ENCODE measurements at regions not wholly inside any gene's neighbourhood (a gene's known extent, or its start where the extent isn't known, plus 50 kb on each side); places are given as distances from the start of the nearest gene placed in this dataset.
"Not testable (repeated sequence)": the region's sequence is repeated elsewhere in the genome, so short reads cannot be mapped to it uniquely, and the experiment has no call there.

DNA sequence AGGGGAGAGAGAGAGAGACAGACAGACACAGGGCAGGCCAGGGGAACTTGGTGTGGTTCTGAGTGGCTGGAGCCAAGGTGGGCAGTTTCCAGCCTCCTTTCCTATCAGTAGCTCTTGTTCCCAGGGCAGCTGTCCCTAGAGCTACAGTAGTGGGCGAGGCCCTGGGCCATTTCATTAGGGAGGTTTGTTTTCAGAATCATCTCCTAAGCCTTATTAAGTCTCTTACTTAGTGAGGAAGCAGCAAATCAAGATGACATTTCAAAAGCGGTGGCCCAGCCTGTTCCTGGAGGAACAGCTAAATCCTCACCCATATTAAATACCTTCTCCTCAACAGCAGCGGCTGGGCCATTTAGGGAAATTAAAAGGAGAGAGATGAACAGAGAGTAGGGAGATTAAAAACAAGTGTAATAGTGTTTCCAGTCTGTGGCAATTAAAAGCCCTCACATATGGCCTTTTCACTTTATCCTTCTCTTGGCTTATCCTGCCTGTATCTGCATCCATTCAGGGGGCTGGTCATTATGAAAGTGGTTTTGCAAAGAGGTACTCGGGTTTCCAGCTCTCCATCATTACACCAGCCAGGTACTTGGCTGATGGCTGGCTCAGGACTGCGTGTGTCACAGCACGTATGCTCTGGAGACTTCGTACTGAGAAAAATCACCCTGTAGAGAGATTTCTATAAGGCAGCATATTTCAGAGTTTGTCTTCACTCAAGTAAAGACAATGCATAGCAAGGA is 91.9 kb upstream of the PRR23C start:
- no peak for DNase-seq

DNA sequence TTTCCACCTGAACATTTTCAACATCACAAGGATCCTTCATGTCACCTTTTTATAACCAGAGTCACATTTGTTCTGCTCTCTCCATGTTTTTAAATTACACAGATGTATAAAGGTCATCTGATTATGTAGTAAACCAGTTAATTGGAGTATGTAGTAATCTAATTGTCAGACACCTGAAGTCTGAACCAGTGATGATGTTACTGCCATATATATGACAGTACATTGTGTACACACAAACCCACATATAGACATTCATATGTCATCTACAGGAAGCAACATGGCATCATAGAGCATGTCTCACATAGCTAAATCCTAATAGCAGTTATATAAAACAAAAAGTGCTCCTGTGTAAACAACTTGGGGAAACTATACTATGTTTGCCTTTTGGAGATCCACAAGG is 95.9 kb upstream of the PRR23C start:
- no peak for DNase-seq

DNA sequence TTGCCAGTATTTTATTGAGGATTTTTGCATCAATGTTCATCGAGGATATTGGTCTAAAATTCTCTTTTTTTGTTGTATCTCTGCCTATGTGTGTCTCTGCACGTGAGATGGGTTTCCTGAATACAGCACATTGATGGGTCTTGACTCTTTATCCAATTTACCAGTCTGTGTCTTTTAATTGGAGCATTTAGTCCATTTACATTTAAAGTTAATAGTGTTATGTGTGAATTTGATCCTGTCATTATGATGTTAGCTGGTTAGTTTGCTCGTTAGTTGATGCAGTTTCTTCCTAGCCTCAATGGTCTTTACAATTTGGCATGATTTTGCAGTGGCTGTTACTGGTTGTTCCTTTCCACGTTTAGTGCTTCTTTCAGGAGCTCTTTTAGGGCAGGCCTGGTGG is 101.3 kb upstream of the PRR23C start:
- not testable (repeated sequence) for DNase-seq

GRCh38 chr3:139151530-139151929 is 106.8 kb upstream of the PRR23C start:
- DNase-seq, result no peak

DNA sequence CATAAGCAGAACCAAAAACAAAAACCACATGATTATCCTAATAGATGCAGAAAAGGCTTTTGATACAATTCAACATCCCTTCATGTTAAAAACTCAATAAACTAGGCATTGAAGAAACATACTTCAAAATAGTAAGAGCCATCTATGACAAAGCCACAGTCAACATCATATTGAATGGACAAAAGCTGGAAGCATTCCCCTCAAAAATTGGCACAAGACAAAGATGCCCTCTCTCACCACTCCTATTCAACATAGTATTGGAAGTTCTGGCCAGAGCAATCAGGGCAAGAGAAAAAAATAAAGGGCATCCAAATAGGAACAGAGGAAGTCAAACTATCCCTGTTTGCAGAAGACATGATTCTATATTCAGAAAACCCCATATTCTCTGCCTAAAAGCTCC is 108.7 kb upstream of the PRR23C start:
- DNase-seq, result not testable (repeated sequence)

DNA sequence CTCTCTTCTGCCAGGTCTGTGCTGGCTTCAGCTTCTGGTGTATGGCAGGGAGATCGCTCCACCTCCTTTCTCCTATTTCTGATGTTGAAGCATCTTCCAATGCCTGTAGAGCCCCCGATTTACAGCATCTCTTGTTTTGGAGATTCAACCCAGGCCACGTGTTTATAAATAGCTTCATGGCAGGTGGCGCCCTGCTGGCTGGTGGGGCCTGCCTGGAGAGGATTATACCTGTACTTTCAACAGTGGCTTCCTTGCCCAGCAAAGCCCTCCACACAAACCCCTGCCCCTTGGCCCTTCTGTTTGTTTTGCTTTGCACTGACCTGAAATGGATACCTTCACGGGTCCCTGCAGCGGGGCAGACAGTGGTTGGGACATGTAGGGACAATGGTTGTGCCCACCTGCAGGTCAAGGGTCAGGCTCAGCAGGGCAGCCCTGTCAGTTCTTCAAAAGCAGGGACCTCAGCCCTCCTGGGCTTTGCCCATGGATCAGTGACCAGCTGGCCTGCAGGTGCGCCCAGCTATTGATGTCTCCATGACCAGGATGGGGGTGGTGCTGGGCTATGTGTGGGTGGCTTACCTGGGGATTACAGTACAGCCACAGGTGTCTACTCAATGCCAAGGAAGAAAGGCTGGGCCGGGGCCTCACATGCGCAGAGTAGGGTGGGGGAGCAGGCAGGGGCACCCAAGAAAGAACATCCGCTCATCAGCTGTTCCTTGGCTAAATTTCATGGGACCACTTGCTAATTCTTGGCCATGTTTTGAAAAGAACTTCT is 112.7 kb upstream of the PRR23C start:
- DNase-seq, result no peak

DNA sequence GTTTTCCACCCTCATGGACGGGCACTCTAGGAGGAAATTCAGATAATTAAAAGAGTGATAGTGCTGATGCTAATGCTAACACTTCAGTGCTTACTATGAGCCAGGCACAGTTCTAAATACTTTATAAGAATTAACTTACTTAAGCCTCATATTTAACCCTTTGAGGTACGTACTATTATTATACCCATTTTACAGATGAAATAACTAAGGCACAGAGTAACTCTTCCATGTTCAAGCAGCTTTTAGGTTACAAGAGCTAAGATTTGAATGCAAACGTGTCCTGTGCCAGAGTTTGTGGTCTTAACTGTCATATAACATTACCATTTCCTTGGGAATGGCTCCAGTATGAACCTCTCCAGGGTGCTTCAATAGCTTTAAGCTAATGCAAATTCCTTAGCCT is 114.7 kb upstream of the PRR23C start:
- no peak for DNase-seq

- no peak for DNase-seq
Observed at GRCh38 chr3:139173372-139174108, 128.8 kb upstream of the PRR23C start.

DNA sequence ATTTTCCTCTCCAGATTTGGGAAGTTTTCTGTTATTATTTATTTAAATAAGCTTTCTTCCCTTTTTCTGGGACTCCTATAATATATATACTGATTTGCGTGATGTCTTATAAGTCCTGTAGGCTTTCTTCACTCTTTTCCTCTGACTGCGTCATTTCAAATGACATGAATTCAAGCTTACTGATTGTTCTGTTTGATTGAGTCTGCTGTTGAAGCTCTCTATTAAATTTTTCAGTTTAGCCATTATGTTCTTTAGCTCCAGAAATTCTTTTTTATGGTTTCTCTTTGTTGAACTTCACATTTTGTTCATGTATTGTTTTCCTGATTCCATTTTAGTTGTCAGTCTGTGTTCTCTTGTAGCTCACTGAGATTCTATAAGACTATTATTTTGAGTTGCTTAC is 135.8 kb upstream of the PRR23C start:
- DNase-seq, result no peak

DNA sequence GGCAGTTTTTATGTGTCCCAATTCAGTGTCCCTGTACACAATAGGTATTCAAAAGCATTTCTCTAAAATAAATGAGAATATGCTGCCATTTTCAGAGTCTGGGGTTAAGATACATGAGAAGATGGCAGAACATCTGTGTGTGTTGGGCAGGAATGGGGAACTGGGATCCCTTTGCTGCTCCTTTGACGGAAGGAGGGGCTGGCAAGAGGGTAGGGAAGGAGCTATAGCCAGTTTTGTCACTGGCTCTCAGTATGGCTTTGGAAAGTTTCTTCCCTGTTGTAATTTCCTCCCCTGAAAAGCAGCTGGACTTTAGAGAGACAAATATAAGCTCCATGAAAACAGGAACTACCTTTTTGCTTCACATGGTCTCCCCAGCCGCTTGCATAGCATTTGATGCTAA is 137.5 kb upstream of the PRR23C start:
- DNase-seq, result no peak

GRCh38 chr3:139182598-139182997 is 137.9 kb upstream of the PRR23C start:
- DNase-seq, result no peak

GRCh38 chr3:139185527-139185926 is 140.8 kb upstream of the PRR23C start:
- no peak for DNase-seq

- DNase-seq, result no peak
Observed at GRCh38 chr3:139187154-139187553, 142.5 kb upstream of the PRR23C start.

GRCh38 chr3:139187648-139188047 is 143.0 kb upstream of the PRR23C start:
- DNase-seq, result no peak

DNA sequence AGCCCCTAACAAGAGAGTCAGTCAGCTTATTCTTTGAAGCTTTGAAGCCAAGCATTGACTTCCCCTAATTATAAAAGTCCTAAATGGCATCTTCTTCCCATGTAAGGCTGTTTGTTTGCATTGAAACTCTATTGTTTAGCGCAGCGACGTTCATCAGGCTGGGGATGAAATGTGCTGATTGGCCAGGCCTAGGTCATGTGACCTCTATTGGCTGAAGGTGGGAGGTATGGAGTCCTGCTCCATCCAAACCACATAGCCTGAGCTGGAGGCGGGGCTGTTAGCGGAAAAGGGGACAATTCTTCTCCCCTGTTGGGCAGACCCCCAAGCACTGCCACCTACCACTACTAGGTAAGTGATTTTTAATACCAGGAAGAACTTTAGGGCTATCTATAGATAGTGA is 145.3 kb upstream of the PRR23C start:
- no peak for DNase-seq

- DNase-seq, result not testable (repeated sequence)
Observed at GRCh38 chr3:139194421-139194820, 149.4 kb upstream of the MRPS22 start.

- not testable (repeated sequence) for DNase-seq
Observed at GRCh38 chr3:139196146-139196545, 147.7 kb upstream of the MRPS22 start.

- DNase-seq, result no peak
Observed at GRCh38 chr3:139197251-139197650, 146.6 kb upstream of the MRPS22 start.

DNA sequence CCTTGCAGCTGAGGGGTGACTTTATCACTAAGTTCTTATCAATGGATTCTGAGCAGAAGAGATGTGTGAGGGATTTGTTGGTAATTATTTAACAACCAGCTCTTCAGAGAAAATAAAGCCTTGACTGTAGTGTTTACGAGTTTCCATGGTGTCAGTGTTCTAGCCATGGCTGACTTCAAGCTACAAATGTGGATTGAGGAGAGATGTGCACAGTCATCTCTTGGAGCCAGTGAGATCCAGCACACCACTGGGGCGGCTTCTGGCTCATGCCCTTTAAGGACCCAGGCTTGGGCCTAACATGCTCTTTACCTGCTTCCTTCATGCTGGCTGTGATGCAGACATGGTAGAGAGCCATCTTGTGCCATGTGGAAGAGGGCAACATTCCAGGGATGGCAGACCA is 145.6 kb upstream of the MRPS22 start:
- no peak for DNase-seq

DNA sequence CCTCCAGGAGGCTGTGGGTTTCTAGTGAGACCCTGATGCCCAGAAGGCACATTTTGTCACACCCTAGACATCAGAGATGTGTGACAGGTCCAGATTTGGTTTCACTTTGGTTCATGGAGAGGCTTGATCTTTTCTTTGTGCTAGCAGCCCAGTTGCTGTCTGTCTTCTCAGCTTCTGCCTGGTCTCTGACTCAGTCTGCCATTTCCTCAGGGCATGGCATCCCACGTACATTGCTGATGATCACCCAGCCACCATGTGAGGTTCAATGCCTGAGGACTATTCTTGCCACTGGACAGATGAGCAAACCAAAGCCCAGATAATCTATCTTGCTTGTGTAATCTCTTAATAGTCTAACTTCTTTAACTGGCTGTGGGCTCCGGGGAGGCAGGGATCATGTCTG is 144.9 kb upstream of the MRPS22 start:
- no peak for DNase-seq

DNA sequence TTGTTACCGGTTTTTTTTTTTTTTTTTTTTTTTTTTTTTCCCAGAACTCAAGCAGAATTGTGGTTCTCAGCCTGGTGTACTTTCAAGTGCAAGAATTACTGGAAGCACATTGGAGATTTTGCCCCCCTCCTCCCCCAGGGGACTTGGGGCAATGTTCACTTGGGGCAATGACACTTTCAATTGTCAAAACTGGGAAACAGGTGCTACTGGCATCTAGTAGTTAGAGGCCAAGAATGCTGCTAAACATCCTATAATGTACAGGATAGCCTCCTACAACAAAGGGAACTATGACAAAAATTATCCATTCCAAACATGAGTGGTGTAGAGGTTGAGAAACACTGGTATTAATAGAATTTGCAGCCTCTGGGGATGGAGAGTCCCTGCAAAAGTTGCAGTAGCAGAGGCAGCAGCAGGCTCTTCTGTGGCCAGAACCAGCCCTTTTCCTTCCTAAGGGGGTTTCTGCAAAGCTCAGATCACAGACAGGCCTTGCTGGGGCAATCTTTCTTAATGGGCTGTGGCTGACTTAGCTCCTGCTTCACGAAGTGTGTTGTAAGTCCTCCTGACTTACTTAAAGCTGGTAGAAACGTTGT is 144.3 kb upstream of the MRPS22 start:
- no peak for DNase-seq

DNA sequence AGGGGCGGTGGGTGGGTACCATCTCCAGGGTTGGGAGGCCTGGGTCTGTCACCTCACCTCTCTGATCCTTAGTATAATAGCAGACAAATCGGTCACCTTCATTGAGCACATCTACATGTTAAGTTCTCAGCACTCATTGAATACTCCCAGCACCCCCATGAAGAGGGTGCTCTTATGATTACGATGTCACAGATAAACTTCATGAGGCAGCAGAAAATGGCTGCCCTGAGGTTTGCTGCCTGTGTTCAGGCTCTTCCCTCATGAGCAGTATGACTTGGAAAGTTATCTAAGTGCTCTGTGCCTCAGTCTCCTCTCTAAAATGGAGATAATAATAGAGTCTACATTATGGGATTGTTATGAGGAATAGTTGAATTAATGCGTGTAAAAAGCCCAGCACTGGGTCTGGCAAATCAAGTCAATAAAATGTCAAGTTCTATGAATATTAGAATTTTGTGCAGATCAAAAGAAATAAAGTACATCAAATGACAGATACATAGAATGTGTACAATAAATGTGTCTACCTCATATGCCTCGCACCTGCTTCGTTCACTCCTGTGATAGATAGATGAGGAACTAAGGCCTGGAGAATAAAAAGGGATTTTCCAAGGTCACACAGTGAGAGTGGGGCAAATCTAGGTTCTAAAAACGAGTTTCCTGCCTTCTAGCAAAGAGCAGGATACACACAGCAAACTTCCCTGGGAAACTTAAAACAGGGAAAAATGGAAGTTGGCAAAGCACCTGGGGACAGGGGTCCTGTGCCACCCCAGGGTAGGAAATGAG is 142.2 kb upstream of the MRPS22 start:
- DNase-seq, result no peak

Data from stimulated activated naive CD4-positive, alpha-beta T cell (primary cell).